GM18873 (cell line): ENCODE measurements at regions not wholly inside any gene's neighbourhood (a gene's known extent, or its start where the extent isn't known, plus 50 kb on each side); places are given as distances from the start of the nearest gene placed in this dataset.

ENCODE experiments used
- ATAC-seq: cut with Tn5 transposase; IDR thresholded peaks from one replicate; pipeline ENCODE4 v1.9.1; 2021; ENCODE audit warnings: mild to moderate bottlenecking, moderate library complexity, moderate number of reproducible peaks; ENCODE audit not compliant: unreplicated experiment, low FRiP score

- ATAC-seq: no peak
Observed at GRCh38 chr2:71802556-71802955, 345.1 kb downstream of the CYP26B1 start.

- ATAC-seq: no peak
Observed at GRCh38 chr2:71801969-71802368, 345.7 kb downstream of the CYP26B1 start.

- ATAC-seq: no peak
Observed at GRCh38 chr2:71801556-71801955, 346.1 kb downstream of the CYP26B1 start.

- ATAC-seq: no peak
Observed at GRCh38 chr2:71800851-71801250, 346.8 kb downstream of the CYP26B1 start.

GRCh38 chr2:71800106-71800809 lies 346.9 kb downstream of the DYSF start:
- no peak for ATAC-seq

GRCh38 chr2:71799013-71799575 lies 345.7 kb downstream of the DYSF start:
- ATAC-seq: no peak

GRCh38 chr2:71798266-71799012 lies 345.1 kb downstream of the DYSF start:
- ATAC-seq: no peak

GRCh38 chr2:71797035-71797810 lies 343.9 kb downstream of the DYSF start:
- ATAC-seq: no peak

GRCh38 chr2:71796174-71796593 lies 342.8 kb downstream of the DYSF start:
- ATAC-seq: no peak

GRCh38 chr2:71795486-71795885 lies 342.1 kb downstream of the DYSF start:
- ATAC-seq: no peak

- no peak for ATAC-seq
Observed at GRCh38 chr2:71794611-71795010, 341.2 kb downstream of the DYSF start.

GRCh38 chr2:71793926-71794325 lies 340.6 kb downstream of the DYSF start:
- ATAC-seq: no peak

- no peak for ATAC-seq
Observed at GRCh38 chr2:71792926-71793761, 339.8 kb downstream of the DYSF start.

- ATAC-seq: no peak
Observed at GRCh38 chr2:71791501-71792135, 338.3 kb downstream of the DYSF start.

- ATAC-seq: no peak
Observed at GRCh38 chr2:71791061-71791450, 337.7 kb downstream of the DYSF start.

GRCh38 chr2:71790226-71791060 lies 337.1 kb downstream of the DYSF start:
- no peak for ATAC-seq

GRCh38 chr2:71789556-71790204 lies 336.3 kb downstream of the DYSF start:
- no peak for ATAC-seq

GRCh38 chr2:71788601-71789240 lies 335.4 kb downstream of the DYSF start:
- no peak for ATAC-seq
